ENCODE measurements at regions not wholly inside any gene's neighbourhood (a gene's known extent, or its start where the extent isn't known, plus 50 kb on each side); places are given as distances from the start of the nearest gene placed in this dataset.
A peak's percentile ranks its signal among the peaks of the same experiment; 100 is the strongest.

- DNase-seq = no peak
Measured at GRCh38 chr11:19395050-19395449, 154.3 kb upstream of the E2F8 start.

GRCh38 chr11:19394525-19395016 lies 153.8 kb upstream of the E2F8 start:
- no peak for DNase-seq

GRCh38 chr11:19393941-19394340 lies 153.2 kb upstream of the E2F8 start:
- DNase-seq = no peak

- DNase-seq = no peak
Measured at GRCh38 chr11:19392847-19393518, 152.2 kb upstream of the E2F8 start.

- no peak for DNase-seq
Measured at GRCh38 chr11:19392321-19392720, 151.6 kb upstream of the E2F8 start.

GRCh38 chr11:19391652-19392051 lies 150.9 kb upstream of the E2F8 start:
- DNase-seq = no peak

GRCh38 chr11:19391026-19391425 lies 150.3 kb upstream of the E2F8 start:
- no peak for DNase-seq

- DNase-seq = no peak
Measured at GRCh38 chr11:19389787-19390303, 149.1 kb upstream of the E2F8 start.

- no peak for DNase-seq
Measured at GRCh38 chr11:19382131-19382611, 141.4 kb upstream of the E2F8 start.

GRCh38 chr11:19380375-19380774 lies 139.6 kb upstream of the E2F8 start:
- peak; percentile 2 for DNase-seq

GRCh38 chr11:19379465-19379864 lies 138.7 kb upstream of the E2F8 start:
- DNase-seq = no peak

GRCh38 chr11:19378814-19379213 lies 138.1 kb upstream of the E2F8 start:
- no peak for DNase-seq

GRCh38 chr11:19377881-19378280 lies 137.1 kb upstream of the E2F8 start:
- no peak for DNase-seq

- DNase-seq = no peak
Measured at GRCh38 chr11:19375440-19375839, 134.7 kb upstream of the E2F8 start.

- DNase-seq = peak; percentile 46
Measured at GRCh38 chr11:19374151-19374569, 133.4 kb upstream of the E2F8 start.

GRCh38 chr11:19372381-19372780 lies 131.6 kb upstream of the E2F8 start:
- DNase-seq = no peak

GRCh38 chr11:19370100-19370861 lies 129.5 kb upstream of the E2F8 start:
- no peak for DNase-seq

GRCh38 chr11:19368726-19369375 lies 128.1 kb upstream of the E2F8 start:
- DNase-seq = no peak

- DNase-seq = no peak
Measured at GRCh38 chr11:19366992-19367709, 126.4 kb upstream of the E2F8 start.

- no peak for DNase-seq
Measured at GRCh38 chr11:19365743-19366410, 125.1 kb upstream of the E2F8 start.

GRCh38 chr11:19359221-19360000 lies 118.7 kb upstream of the E2F8 start:
- no peak for DNase-seq

Measured in T1000 (cell line).